NT2/D1 (cell line): ENCODE measurements at regions not wholly inside any gene's neighbourhood (a gene's known extent, or its start where the extent isn't known, plus 50 kb on each side); places are given as distances from the start of the nearest gene placed in this dataset.

Source experiments
- DNase-seq: peaks from one replicate; pipeline ENCODE4 v3.0.0-alpha.2; 2011; ENCODE audit warnings: low read depth, low spot score
- H3K27me3 ChIP-seq: 2 replicates; pipeline ENCODE4 v1.6.0; 2011; ENCODE audit warnings: mild to moderate bottlenecking; ENCODE audit not compliant: insufficient read length, insufficient read depth
- H3K36me3 ChIP-seq: 2 replicates; pipeline ENCODE4 v1.6.1; 2011; ENCODE audit warnings: mild to moderate bottlenecking, low read length, mixed read lengths; ENCODE audit not compliant: insufficient read depth, insufficient read length
- H3K4me1 ChIP-seq: 2 replicates; pipeline ENCODE4 v1.5.1; 2011; ENCODE audit not compliant: insufficient read depth, insufficient read length
- H3K4me3 ChIP-seq: 2 replicates; pipeline ENCODE4 v1.5.1; 2011; ENCODE audit warnings: low read depth; ENCODE audit not compliant: insufficient read length
- H3K9ac ChIP-seq: 2 replicates; pipeline ENCODE4 v1.6.0; 2011; ENCODE audit warnings: low read depth; ENCODE audit not compliant: insufficient read length
- H3K9me3 ChIP-seq: 2 replicates; pipeline ENCODE4 v1.5.1; 2011; ENCODE audit warnings: mild to moderate bottlenecking, low read length; ENCODE audit not compliant: insufficient read depth
- SUZ12 ChIP-seq: IDR thresholded peaks from 2 replicates; pipeline ENCODE4 v1.6.1; 2011; ENCODE audit not compliant: insufficient read length, insufficient read depth; ENCODE audit errors: extremely low read depth
- YY1 ChIP-seq: IDR thresholded peaks from 2 replicates; pipeline ENCODE4 v1.6.1; 2011; ENCODE audit not compliant: insufficient read length, insufficient read depth
- ZNF274 ChIP-seq: IDR thresholded peaks from 2 replicates; pipeline ENCODE4 v1.6.1; 2011; ENCODE audit warnings: mild to moderate bottlenecking, low read depth, low read length

DNA sequence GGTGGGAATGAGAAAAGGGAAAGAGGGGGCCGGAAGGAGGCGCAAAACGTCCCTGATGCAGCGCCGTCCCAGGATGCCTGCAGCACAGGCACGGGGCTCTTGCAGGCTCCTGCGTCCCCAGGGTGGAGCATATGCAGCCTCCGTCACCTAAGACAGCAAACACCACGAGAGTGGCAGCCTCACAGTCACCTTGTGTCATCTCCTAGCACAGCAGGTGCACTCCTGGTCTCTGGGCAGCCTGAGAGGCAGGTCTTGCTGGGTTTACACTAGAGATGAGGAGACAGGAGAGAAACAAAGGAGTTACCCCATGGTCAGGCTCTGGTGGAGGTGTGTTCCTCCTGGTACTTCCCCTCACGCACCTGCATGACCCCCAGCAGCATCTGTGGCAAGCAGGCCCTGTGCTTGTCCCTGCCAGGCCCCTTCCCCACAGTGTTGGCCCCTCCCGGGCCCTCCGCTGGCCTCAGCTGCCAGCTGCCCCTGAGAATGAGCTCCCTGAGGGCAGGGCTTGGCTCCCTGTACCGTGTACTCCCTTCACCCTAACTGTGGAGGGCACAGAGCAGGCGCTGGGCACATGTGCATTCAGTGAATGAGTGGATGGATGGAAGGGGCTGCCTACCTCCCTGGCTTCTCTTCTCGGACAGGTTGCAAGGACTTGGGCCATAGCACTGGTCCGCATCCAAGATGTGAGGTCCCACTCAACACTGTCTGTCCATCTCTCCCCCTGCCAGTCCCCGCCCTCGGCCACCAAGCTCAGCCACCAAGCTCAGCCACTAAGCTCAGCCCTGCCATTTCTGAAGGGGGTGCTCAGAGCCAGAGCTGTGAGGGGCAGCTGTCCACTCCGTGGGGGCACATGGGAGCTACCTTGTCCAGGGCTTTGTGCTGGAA is 988.6 kb downstream of the BRD1 start:
- Histone ChIP-seq H3K9ac (no peak overlapping the region), H3K27me3 (no peaks in the 10 kb centered on the region), H3K4me1 (no peaks in the 10 kb centered on the region), H3K9me3 (no peaks in the 10 kb centered on the region), H3K4me3 (no peak overlapping the region), H3K36me3 (no peaks in the 10 kb centered on the region)
- DNase-seq: no peak
- TF ChIP-seq YY1: no peak
- no peak for TF ChIP-seq SUZ12
- TF ChIP-seq ZNF274: no peak

DNA sequence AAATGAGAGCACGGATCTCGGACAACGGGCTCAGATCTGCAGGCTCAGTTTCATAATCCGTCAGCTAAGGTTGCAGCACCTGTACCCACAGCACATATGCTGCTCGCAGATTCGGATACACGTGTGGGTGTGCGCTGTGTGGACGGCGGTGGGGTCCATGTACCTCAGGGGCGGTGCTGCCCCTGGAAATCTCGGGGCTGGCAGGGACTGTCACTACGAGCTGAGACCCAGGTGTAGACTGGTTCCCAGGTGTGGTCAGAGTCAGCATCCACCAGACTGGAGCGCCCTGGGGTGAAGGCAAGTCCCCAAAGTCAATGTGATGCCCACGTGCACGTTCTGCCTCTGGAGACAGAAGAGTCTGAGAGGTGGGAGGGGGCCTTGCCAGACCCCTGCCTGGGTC is 989.3 kb downstream of the BRD1 start:
- no peak overlapping the region for H3K4me3 ChIP-seq
- H3K27me3 ChIP-seq: no peaks in the 10 kb centered on the region
- no peak overlapping the region for H3K9ac ChIP-seq
- H3K36me3 ChIP-seq: no peaks in the 10 kb centered on the region
- H3K4me1 ChIP-seq: no peaks in the 10 kb centered on the region
- no peak for DNase-seq
- H3K9me3 ChIP-seq: no peaks in the 10 kb centered on the region
- TF ChIP-seq ZNF274: no peak

DNA sequence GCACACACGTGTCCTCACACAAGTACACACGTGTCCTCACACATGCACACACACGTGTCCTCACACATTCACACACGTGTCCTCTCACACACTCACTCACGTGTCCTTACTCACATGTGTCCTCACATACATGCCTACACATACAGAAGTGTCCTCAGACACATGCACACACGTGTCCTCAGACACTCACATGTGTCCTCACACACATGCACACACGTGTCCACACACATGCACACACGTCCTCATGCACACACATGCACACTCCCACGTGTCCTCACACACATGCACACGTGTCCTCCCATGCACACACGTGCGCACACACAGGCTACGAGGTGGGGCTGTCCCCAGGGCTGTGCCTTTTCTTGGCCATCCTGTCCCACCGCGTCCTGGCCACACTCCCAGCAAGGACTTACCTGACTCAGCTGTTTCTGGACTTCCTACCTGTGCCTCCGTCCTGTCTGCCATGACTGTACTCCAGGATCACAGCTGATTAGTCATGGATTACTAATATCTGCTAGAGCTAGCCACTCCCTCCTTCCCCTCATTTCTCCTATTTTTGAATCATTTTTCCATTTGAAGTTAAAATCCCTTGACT is 990.2 kb downstream of the BRD1 start:
- no peaks in the 10 kb centered on the region for H3K4me1 ChIP-seq
- peaks cover 8% of the 10 kb centered on the region; the same call in 1 of the 2 replicates for H3K9me3 ChIP-seq
- DNase-seq: no peak

DNA sequence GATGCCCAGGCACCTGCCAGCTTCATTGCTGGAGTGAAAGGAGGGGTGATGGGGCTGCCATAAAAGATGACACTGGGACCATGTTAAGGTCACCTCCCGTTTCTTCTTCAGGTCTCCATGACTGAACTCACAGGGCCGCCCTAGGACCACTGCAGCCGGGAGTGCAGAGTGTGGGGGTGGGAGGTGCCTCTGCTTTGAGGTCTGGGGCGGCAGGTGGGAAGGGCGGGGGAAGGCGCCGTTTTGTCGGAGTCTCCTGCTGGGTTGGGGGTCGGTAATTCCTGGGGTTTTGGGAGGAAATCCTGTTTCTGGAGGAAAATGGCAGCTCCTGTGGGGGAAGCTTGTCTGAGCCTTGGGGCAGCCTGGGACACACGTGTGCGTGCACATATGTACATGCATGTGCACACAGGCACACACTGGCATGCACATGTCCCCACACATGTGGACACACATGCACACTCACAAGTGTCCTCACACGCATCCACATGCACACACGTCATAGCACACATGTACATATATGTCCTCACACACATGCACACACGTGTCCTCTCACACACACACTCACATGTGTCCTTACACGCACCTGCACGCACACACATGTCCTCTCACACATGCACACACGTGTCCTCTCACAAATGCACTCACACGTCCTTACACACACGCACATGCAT is 990.9 kb downstream of the BRD1 start:
- no peak for DNase-seq

More for the DNA sequence above, 990.2 kb downstream of the BRD1 start:
- H3K27me3 ChIP-seq: no peaks in the 10 kb centered on the region
- no peak overlapping the region for H3K4me3 ChIP-seq
- no peaks in the 10 kb centered on the region for H3K36me3 ChIP-seq
- TF ChIP-seq ZNF274 (no peak), SUZ12 (no peak), YY1 (no peak)
- no peak overlapping the region for H3K9ac ChIP-seq

DNA sequence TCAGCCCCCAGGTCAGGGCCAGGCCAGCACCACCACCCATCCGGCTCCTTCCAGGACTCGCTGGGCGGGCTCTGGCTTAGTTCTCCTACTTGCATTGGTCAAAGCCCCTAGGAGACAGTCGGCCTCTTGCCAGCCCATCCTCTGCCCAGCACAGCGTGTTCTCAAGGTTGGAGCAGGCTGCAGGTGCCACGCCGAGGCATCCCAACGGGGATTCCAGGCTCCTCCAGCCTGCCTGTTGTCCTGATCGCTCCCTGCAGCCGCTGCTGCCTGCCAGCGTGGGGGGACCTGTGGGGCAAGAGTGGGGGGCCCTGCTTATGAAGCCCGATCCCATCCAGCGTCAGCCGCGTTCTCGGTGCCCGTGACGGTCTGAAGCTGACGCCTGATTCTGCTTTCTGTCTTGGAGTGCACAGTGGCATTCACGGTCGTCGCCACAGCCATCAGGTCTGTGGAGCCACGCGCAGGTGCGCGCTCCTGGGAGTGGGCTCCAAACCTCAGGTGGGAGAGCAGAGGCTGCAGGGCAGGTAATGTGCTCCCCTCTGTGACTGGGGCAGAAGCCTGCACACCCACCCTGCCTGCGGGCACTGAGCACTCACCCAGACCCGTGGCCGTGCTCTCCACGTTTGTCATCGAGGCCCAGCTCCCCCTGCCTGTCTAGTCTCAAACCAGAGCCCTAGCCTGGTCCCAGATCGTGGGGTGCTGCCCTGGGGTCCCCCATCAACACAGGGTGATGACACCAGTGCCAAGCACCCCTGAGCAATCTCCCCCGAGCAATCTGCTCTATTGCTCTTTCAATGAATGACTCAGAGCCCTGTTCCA is 991.6 kb downstream of the BRD1 start:
- DNase-seq: no peak
- Histone ChIP-seq H3K36me3 (no peaks in the 10 kb centered on the region), H3K9ac (no peak overlapping the region), H3K4me1 (no peaks in the 10 kb centered on the region), H3K9me3 (peaks cover 11% of the 10 kb centered on the region), H3K27me3 (no peaks in the 10 kb centered on the region), H3K4me3 (no peak overlapping the region)
- TF ChIP-seq SUZ12 (no peak), YY1 (no peak)

More for the DNA sequence above, 990.9 kb downstream of the BRD1 start:
- Histone ChIP-seq H3K4me3 (no peak overlapping the region), H3K9me3 (peaks cover 9% of the 10 kb centered on the region), H3K4me1 (no peaks in the 10 kb centered on the region), H3K27me3 (no peaks in the 10 kb centered on the region), H3K9ac (no peak overlapping the region), H3K36me3 (no peaks in the 10 kb centered on the region)
- no peak for TF ChIP-seq ZNF274
- no peak for TF ChIP-seq YY1
- no peak for TF ChIP-seq SUZ12

DNA sequence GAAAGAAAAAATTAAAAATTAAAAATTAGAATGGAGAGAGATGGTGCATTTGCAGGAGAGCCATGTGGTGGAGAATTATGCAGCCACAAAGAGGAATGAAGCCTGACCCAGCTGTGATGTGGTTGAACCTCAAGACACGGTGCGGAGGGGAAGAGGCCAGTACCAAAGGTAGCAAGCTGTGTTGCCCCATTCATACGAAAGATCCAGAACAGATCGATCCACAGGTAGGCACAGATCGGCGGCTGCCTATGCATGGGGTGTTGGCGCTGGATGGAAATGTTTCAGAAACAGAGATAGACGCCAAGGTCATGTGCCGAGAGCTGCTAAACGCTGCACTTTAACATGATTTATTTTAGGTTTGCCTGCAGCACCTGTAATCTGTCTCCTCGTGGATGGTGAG is 992.3 kb downstream of the BRD1 start:
- Histone ChIP-seq H3K4me1 (no peaks in the 10 kb centered on the region), H3K36me3 (no peaks in the 10 kb centered on the region), H3K9me3 (peaks cover 12% of the 10 kb centered on the region)

More for the DNA sequence above, 992.3 kb downstream of the BRD1 start:
- DNase-seq: no peak
- no peak overlapping the region for H3K9ac ChIP-seq
- no peaks in the 10 kb centered on the region for H3K27me3 ChIP-seq
- no peak for TF ChIP-seq ZNF274
- TF ChIP-seq SUZ12: no peak
- TF ChIP-seq YY1: no peak
- no peak overlapping the region for H3K4me3 ChIP-seq
